Kidney tubule cell (primary cell): ENCODE measurements at regions not wholly inside any gene's neighbourhood (a gene's known extent, or its start where the extent isn't known, plus 50 kb on each side); places are given as distances from the start of the nearest gene placed in this dataset.

Experiments
- DNase-seq: peaks from one replicate; pipeline ENCODE4 v3.0.0-alpha.2; 2018; ENCODE audit warnings: low spot score

DNA sequence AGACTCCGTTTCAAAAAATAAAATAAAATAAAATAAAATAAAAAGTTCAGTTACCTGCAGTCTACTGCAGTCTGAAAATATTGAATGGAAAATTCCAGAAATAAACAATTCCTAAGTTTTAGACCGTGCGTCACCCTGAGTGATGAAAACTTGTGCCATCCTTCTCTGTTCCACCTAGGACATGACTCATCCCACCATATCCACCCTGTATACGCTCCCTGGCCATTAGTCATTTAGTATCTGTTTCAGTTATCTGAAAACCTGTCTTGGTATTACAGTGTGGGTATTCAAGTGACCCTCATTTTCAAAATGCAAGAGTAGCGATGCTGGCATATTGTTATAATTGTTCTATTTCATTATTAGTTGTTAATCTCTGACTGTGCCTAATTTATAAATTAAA, 51.8 kb upstream of the TEX48 start:
- peak; percentile 54 for DNase-seq

DNA sequence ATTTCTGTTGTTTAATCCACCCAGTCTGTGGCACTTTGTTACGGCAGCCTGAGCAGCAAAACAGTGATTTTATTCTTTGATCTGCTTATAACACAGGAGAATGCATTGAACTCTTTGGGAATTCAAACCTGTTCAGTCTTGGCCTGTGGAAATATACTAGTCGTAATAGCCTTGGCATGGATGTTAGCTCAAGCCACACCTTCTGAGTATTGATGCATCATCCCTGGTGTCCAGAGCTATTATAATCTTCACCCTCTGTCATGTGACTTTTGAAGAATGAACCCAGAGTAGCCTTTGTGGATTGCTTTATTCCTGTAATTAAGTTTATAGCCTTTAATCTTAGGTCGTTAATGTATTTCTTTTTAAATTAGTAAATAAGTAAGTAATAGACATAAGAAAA, 50.8 kb upstream of the TEX48 start:
- peak; percentile 37 for DNase-seq
